Choroid plexus epithelial cell (primary cell): ENCODE measurements at regions not wholly inside any gene's neighbourhood (a gene's known extent, or its start where the extent isn't known, plus 50 kb on each side); places are given as distances from the start of the nearest gene placed in this dataset.

Experiments
- DNase-seq: peaks from one replicate; pipeline ENCODE4 v3.0.0-alpha.2; 2010; ENCODE audit warnings: low read depth
- H3K4me3 ChIP-seq: 2 replicates; pipeline ENCODE4 v1.5.1; 2011; ENCODE audit warnings: low read depth, mild to moderate bottlenecking, control low read depth, low read length, moderate library complexity
- TF ChIP-seq, protein P1 (sequence below): conservative IDR thresholded peaks from 2 replicates; pipeline ENCODE4 v1.5.1; 2011; ENCODE audit warnings: low read depth, mild to moderate bottlenecking, control low read depth, inconsistent platforms, low read length, moderate library complexity

DNA sequence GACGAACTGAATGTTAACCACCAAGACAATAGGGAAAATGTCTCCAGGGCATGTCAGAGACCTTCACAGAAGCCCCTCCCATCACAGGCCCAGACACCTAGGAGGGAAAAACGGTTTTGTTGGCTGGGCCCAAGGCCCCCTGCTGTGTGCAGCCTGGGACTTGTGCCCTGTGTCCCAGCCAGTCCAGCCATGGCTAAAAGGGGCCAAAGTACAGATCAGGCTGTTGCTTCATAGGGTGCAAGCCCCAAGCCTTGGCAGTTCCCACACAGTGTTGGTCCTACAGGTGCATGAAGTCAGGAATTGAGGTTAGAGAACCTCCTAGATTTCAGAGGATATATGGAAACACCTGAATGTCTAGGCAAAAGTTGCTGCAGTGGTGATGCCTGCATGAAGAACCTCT lies 428.7 kb downstream of the SUCLA2 start:
- TF ChIP-seq, protein P1, sequence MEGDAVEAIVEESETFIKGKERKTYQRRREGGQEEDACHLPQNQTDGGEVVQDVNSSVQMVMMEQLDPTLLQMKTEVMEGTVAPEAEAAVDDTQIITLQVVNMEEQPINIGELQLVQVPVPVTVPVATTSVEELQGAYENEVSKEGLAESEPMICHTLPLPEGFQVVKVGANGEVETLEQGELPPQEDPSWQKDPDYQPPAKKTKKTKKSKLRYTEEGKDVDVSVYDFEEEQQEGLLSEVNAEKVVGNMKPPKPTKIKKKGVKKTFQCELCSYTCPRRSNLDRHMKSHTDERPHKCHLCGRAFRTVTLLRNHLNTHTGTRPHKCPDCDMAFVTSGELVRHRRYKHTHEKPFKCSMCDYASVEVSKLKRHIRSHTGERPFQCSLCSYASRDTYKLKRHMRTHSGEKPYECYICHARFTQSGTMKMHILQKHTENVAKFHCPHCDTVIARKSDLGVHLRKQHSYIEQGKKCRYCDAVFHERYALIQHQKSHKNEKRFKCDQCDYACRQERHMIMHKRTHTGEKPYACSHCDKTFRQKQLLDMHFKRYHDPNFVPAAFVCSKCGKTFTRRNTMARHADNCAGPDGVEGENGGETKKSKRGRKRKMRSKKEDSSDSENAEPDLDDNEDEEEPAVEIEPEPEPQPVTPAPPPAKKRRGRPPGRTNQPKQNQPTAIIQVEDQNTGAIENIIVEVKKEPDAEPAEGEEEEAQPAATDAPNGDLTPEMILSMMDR = no peak
- DNase-seq = no peak

GRCh38 chr13:47564041-47564440 lies 437.0 kb downstream of the SUCLA2 start:
- TF ChIP-seq, protein P1 = no peak
- no peak overlapping the region for H3K4me3 ChIP-seq
- peak; percentile 7 for DNase-seq

More for the DNA sequence above, 428.7 kb downstream of the SUCLA2 start:
- no peak overlapping the region for H3K4me3 ChIP-seq

DNA sequence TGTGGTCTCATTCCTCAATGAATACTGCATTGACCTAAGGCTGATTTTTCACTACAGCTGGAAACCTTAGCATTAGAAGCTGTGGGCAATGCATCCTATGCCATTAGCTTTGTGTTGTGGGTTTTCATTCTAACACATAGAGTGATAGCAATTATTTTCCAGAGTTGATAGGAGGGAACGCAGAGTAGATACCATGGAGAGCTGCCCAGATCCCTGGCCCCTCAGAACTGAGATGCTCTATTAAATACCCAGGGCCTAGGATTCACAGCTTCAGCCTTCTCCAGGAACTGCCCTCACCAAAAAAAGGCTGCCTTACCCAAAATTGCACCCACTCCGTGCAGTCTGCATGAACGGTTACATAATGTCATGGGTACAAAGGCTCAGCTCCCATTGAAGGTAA lies 444.4 kb downstream of the SUCLA2 start:
- no peak for DNase-seq
- TF ChIP-seq, protein P1 = no peak
- H3K4me3 ChIP-seq = no peak overlapping the region

GRCh38 chr13:47555235-47555634 lies 445.8 kb downstream of the SUCLA2 start:
- DNase-seq = peak; percentile 72
- TF ChIP-seq, protein P1 = no peak
- no peak overlapping the region for H3K4me3 ChIP-seq

- DNase-seq = no peak
- TF ChIP-seq, protein P1 = no peak
- no peak overlapping the region for H3K4me3 ChIP-seq
These were observed 447.6 kb downstream of the SUCLA2 start for GRCh38 chr13:47553329-47553977.

DNA sequence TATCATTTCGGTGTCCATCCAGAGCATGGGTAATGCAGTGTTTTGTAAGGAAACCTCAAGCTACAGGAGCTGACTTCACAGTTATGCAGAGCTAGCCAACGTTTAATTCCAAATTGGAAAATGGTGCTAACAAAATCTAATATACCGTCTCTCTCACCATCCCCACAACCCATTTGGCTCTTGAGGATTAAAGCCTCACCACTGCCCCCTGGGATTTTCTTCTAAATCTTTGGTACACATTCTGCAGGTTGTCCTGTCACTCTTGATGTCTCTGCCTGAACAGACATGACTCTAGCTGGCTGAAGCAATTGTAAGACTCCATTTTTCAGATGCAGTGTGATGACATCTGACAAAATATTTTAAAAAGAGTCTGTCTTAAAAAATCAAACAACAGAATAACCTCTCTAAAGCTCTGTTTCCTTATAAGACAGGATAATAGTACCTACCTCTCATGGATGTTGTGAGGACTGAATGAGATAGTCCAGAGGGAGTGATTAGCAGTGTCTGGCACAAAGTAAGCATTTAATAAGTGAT lies 451.8 kb downstream of the SUCLA2 start:
- H3K4me3 ChIP-seq = no peak overlapping the region
- DNase-seq = peak; percentile 22
- TF ChIP-seq, protein P1 = peak; percentile 15

- no peak for DNase-seq
- H3K4me3 ChIP-seq = no peak overlapping the region
- TF ChIP-seq, protein P1 = no peak
These were observed 452.7 kb downstream of the SUCLA2 start for GRCh38 chr13:47548294-47548840.
